GM19238 (cell line): ENCODE measurements at regions not wholly inside any gene's neighbourhood (a gene's known extent, or its start where the extent isn't known, plus 50 kb on each side); places are given as distances from the start of the nearest gene placed in this dataset.
A peak's percentile ranks its signal among the peaks of the same experiment; 100 is the strongest.
"Not testable (repeated sequence)": the region's sequence is repeated elsewhere in the genome, so short reads cannot be mapped to it uniquely, and the experiment has no call there.

Experiments used
- DNase-seq: peaks from one replicate; pipeline ENCODE4 v3.0.0; 2011; ENCODE audit warnings: low spot score; ENCODE audit not compliant: insufficient read length

DNA sequence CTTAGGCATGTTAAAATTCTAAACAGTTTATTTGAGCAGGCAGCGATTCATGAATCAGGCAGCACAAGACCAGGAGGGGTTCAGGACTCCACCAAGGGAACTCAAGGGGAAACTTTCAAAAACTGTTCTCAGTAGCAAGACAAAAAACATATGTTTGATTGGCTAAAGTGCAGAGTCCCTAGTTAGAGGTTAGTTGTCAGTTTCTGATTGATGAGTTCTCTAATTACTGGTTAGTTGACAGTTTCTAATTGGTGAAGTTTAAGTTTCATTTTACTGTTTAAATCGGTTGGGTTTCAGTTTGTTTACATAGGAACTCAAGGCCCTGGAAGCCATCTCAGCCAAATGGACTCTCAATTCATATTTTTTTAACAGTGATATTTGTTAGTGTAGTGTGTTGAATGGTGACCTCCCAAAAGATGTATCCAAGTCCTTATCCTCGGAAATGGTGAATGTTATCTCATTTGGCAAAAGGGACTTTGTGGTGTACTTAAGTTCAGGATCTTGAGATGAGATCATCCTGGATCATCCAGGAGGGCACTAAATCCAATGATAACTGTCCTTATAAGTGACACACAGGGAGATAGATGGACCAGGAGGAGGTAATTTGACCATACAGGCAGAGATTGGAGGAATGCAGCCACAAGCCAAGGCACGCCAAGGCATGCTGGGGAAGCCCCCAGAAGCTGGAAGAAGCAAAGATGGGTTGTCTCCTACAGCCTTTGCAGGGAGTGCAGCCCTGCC lies 219.2 kb upstream of the RAI14 start:
- DNase-seq = no peak

DNA sequence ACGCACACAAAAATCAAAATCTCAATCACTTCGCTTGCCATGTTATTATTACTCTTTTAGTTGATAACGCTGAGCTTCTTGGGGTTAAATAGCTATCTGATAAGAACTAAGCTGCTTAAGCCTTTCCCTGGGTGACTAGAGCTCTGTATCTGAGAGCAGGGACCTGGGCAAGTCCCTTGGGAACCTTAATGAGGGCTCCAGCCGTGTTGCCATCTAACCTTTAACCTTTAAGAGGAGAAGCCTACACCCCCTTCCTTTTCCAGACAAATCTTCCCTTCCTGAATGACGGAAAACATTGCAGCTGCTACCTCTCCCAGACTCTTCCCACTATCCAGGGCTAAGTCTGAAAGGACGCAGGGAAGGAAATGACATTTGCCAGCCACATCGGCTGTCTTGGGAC lies 216.5 kb upstream of the RAI14 start:
- DNase-seq = no peak

DNA sequence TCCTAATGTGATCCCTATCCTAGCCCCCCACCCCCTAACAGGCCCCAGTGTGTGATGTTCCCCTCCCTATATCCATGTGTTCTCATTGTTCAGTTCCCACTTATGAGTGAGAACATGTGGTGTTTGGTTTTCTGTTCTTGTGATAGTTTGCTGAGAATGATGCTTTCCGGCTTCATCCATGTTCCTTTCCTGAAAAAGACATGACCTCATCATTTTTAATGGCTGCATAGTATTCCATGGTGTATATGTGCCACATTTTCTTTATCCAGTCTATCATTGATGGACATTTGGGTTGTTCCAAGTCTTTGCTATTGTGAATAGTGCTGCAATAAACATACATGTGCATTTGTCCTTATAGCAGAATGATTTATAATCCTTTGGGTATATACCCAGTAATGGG lies 214.4 kb upstream of the RAI14 start:
- not testable (repeated sequence) for DNase-seq

DNA sequence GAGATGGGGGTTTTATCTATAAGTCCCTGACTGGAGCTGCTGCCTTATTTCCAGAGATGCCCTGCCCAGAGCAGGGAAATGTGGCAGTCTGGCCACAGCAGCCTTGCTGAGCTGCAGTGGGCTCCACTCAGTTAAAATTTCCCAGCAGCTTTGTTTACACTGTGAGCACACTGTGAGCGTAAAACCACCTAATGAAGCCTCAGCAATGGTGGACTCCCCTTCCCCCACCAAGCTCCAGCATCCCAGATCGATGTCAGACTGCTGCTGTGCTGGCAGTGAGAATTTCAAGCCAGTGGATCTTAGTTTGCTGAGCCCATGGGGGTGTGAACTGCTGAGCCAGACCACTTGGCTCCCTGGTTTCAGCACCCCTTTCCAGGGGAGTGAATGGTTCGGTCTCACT lies 208.7 kb upstream of the RAI14 start:
- DNase-seq = no peak

DNA sequence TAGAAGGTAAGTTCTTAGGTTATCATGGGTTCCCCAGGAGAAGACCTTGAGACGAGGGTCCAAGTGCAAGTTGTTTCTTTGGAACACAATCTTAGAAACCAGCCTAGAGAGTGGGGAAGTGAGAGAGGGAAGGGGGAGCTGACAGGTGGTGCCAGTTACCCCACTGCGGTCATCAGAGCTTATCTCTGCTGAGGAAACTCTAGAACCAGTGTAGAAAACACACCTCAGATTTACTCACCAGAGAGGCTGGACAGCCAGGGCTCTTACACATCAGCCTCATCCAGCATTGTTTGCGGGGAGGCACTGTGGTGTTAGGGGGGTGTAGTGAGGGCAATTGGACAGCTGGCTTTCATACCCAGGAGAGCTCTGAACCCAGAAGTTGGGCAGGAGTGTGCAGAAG lies 206.5 kb upstream of the RAI14 start:
- DNase-seq = no peak

DNA sequence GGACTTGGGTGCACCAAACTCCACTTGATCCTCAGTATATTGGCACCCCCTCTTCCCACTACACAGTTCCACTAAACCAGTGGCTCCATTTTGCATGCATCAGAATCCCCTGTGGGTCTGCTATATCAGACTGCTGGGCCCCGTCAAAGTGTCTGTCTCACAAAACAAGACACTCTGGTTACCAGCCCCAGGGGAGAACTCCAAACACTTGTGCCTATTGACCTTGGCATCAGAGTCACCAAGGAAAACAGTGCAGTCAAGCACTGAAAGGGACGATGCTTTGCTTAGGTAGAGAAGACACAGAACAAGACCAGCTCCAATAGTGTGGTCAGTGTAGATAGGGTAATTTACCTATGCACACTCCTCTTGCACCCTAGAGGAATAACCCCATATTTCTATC lies 205.8 kb upstream of the RAI14 start:
- DNase-seq = no peak

DNA sequence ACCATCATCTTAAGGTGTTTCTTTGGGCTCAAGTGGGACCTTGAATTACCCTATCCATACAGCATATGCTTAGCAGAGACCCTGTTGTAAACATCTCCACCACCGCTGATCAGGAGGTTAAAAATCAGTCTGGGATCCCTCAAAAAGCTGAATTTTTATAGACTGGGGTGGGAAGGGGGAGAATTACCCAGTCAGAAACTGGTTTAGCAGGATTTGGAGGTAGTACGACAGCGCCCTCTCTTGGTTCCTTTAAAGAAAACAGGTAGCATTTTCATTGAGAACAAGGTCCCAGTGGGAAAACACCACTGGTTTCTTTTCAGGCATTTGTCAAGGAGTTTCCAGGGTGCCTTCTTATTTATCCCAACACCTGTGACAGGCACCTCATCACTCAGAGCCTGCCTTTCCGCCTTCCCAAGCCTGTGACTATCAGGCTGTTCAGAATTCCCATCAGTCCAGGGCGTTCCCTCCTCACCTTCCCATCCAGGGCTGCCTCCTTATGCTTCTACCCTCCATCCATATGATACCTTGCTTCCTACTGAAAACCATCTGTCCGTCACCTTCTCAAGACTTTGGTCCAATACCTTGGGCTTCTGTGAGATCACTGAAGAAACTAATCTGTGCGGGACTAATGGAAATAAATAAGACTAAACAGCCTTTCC lies 203.8 kb upstream of the RAI14 start:
- no peak for DNase-seq

DNA sequence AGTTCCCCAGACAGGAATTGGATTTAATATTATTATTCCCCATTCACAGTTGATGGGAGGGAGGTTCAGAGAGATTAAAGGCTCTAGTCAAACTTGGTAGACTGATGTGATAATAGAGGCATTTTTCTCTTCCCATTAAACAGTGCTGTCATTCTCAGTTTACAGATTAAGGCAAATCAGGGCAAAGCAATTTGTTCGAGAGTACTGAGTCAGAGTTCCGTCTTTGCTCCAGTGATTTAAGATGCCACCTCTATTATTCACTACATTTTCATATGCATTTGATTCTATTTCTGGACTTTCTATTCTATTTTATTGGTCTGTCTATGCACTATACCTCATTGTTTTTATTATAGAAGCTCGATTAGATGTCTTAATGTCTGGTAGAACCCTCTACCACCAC lies 201.0 kb upstream of the RAI14 start:
- DNase-seq = no peak

DNA sequence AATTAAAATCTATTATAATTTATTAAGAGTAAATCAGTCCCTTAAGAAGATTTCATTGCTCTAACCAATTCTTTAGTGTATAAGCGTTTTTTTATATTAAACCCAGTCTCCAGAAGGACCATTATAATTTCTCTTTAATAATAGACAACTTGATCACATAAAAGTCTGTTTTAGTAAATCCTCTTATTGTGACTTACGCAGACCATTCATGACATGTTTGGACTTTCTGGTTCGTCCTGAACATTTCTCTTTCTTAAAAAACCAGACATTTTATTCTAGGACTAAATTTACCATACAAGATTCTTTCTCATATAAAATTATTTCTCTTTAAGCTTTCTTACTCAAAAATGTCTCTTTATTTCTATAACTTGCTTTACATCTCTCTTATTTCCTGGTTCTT lies 196.2 kb upstream of the RAI14 start:
- no peak for DNase-seq

DNA sequence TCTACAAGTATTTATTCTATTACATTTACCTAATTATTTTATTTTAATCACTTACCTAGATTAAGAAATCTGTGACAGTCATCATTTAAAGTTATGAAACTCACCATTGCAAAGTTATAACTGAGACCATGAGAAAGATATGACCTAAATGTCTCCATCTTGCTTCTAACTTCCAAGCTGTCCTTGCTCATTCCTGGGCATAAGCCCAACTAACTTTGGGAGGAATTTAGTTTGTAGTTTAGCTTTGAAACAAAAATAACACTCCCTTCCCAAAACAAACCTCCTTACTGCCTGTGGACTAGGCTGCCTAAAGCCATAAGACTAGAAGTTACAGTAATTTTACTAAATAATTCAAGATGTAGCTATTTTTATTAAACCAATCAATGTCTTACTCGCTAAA lies 195.6 kb upstream of the RAI14 start:
- no peak for DNase-seq

DNA sequence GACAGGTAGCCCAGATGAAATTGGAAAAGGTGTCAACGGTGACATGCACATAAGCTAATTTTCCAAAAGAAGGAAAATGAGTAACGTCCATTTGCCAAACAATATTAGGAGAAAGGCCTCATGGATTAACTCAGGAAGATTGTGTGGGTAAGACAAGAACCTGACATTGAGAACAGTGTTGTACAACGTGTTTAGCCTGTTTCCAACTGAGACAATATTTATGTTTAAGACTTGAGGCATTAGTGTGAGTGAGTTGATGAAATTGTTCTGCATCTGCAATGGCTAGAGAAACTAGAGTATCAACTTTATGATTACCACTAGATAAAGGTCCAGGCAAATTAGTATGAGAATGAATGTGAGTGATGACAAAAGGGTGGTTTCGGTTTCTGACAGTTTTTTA lies 191.3 kb upstream of the RAI14 start:
- no peak for DNase-seq

DNA sequence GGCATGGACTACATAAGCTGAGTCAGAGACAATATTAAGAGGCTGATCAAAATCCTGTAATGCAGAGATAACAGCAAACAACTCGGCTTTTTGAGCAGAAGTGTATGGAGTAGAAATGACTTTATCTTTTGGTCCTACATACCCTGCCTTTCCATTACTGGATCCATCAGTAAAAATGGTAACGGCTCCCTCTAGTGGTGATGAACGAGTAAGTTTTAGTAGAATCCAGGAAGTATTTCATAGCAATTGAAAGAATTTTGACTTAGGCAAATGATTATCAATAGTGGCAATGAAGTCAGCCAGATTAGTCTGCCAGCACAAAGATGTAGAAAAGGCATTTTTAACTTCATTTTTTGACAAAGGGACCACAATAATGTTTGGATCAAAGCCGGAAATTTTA lies 190.8 kb upstream of the RAI14 start:
- not testable (repeated sequence) for DNase-seq

DNA sequence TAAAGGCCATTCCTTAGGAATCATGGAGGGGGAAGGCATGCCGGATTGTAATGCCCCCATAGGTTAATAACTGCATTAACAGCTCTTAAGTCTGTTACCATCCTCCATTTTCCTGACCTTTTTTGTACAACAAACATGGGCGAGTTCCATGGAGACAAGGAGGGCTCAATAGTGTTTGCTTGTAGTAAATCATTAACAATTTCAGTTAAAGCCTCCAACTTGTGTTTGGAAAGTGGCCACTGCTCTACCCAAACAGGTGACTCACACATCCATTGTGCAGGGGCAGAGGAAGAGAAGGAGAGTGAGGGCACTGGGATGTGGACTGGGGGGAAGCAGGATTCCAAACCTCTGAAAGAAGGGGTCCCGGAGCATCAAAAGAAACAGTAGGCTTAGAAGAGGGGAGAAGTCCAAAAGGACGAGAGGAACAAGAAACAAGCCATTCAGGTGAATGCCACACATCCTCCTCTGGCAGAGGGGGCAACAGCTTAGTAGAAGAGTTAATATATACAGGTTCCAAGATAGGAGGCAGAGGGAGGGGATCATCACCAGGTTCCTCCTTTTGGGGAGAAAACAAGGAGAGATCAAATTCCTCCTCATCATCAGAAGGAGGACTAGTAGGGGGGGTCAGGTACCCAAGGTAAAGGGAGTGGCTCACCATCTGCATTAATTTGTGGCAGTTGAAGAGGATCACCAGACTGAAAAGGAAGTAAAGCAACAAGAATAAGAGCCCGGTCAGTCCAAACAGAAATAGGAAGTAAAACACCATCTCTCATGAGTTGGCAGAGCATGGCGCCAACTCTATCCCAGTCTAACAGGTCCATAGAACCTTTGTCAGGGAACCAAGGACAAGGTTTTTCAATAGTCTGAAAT lies 189.4 kb upstream of the RAI14 start:
- DNase-seq = not testable (repeated sequence)

DNA sequence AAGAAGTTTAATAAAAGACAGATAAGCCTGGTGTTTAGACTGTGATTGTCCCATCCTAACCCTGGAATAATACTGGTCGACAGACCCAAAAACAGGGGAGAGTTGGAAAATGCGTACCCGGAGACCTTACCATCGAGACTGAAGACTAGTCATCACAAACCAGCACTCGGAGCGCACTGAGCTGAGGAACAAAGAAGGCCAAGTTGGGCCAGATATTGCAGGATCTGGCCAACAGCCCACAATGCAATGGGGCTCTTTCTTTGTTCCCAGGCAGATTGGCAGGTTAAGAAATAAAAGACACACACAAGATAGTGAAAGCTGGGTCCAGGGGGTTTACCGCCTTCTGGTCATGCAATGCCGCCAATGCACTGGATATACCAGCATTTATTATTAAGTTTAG lies 188.7 kb upstream of the RAI14 start:
- DNase-seq = no peak

DNA sequence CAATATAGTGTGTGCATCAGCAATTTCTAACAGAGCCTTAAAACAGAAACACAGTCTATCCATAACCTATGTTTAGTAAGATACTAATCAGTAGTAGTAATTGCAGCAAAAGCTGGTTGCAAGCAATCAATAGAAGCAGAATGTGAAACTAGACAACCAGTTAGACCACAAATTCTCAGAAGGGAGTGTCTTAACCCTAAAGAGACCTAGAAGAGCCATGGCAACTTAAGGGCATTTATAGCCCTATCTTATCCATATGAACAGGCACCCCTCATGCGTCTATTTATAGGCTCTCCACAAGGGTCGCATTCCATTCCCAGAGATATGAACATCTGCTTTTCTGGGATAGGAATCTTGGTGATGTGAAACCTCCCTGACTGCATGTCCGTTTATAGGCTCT lies 188.1 kb upstream of the RAI14 start:
- not testable (repeated sequence) for DNase-seq

DNA sequence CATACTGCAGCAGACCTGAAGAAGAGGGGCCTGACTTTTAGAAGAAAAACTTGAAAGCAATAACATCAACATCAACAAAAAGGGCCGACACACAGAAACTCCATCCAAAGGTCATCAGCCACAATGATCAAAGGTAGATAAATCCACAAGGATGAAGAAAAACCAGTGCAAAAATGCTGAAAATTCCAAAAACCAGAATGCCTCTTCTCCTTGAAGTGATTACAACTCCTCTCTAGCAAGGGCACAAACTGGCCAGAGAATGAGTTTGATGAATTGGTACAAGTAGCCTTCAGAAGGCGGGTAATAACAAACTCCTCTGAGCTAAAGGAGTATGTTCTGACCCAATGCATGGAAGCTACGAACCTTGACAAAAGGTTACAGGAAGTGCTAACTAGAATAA lies 186.2 kb upstream of the RAI14 start:
- no peak for DNase-seq

DNA sequence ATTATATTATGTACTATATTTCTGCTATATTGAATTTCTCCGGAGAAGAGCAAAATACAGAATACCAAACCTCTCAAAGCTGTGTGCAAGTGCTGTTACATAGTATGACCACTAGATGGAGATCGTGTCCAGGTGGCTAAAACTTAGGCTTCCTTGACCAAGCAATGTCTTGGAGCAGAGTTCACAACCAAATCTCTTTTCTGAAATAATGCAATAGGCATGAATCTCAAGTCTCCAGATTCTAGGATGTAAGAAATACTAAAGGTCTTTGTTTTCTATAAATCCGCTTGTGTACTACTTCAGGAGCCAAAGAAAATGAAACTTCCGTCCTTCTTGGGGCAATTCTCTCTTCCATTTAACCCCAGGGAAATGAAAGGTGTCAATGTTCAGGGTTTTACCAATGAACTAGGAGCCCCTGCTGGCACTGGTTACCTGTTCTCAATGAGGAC lies 181.5 kb upstream of the RAI14 start:
- peak; percentile 23 for DNase-seq

DNA sequence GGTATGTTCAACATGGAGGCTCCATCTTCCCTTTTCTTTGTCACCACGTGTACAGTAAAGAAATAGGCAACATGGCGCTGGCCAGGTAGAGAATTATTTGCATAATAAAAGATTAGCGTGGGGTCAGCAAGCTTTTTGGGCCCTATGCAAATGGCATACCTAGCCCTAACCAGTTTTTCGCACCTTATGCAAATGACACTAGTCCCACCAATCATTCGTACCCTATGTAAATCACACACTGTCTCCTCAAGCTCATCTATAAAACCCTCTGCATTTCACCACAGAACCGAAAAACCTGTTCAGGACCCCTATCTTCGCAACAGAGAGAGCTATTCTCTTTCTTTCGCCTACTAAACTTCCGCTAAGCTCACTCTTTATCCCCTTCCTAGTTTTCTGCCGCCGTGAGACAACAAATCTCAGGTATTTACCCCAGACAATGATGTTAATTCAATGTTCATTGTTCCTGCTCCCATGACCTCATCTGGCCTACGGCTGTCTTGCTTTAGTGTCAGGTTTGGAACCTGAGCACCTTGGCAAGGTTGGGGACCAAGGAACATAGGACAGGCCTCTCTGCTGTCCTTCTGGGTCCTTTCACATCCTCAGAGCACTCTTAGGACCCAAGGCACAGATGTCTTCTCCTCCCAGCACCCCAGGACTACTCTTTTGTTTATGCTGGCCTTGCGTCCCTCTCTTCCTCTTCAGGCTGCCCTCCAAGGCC lies 180.7 kb upstream of the RAI14 start:
- DNase-seq = no peak

DNA sequence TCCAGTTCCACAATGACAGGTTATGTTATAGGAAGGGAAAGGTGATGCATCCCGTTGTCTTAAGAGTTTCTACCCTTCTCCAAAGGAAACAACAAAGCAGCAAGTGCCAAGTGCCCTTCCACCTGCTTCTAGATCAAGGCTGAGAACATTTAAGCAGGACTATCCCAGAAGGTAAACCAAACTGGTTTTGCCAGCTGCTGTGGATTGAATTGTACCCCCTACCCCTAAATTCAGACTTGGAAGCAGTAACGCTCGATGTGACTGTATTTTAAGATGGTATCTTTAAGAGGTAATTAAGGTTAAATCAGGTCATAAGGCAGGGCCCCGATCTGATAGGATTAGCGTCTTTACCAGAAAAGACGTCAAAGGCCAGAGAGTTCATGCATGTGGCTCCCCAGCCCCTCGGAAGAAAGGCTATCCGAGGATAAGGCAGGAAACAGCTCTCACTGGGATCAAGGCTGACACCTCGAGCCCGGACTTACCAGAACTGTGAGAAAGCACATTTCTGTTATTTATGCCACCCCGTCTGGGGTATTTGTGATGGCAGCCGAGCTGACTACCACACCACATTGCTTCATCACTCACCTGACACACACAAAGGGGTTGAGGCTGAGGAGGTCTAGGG lies 179.1 kb upstream of the RAI14 start:
- no peak for DNase-seq

DNA sequence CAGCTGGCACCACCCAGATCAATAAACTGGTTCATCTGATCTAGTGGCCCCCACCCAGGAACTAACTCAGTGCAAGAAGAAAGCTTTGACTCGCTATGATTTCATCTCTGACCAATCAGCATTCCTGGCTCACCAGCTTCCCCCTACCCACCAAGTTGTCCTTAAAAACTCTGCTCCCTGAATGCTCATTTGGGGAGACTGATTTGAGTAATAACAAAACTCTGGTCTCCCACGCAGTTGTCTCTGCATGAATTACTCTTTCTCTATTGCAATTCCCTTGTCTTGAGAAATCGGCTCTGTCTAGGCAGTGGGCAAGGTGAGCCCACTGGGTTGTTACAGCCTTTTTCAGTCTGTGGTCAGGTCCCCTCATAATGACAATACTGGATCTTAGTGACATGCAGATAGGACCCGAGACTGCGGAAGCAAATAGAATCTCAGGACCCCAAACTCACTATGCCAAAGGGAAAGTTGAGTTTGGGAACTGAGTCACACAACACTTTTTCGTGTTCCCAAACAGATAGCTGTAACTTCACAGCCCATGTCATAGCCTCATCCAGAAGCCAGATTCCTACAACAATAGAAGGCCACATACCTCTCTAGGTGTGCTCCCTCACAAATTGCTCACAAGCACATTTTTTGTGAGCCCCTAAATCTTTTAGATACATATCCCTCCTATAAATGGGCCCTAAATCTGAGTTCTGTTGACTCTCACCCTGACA lies 175.2 kb upstream of the RAI14 start:
- no peak for DNase-seq
